WTC11 (cell line): ENCODE measurements at regions not wholly inside any gene's neighbourhood (a gene's known extent, or its start where the extent isn't known, plus 50 kb on each side); places are given as distances from the start of the nearest gene placed in this dataset.

Source experiments
- ATAC-seq: fragments of 200-7000 bp; cut with Tn5 transposase; 2 replicates; pipeline ENCODE4 v1.10.0; 2021; ENCODE audit warnings: mild to moderate bottlenecking, moderate library complexity
- CTCF ChIA-PET: fragments of 300-600 bp; sonication (Branson Sonifier 250); formaldehyde crosslinking; loops from one replicate; lab custom pipeline; 2021; ENCODE audit warnings: antibody characterized with exemption; lab: Charles Lee
- POLR2A ChIA-PET: fragments of 350-600 bp; sonication (Branson Sonifier 250); formaldehyde crosslinking; loops from one replicate; lab custom pipeline; 2021; ENCODE audit warnings: antibody characterized with exemption; lab: Charles Lee
- DNase-seq: peaks from one replicate; pipeline ENCODE4 v3.0.0; 2021; ENCODE audit warnings: low spot score
- H3K27ac Mint-ChIP-seq: 2 replicates; pipeline ENCODE4 v1.8.0; 2021; ENCODE audit warnings: mixed read lengths
- H3K27me3 Mint-ChIP-seq: 2 replicates; pipeline ENCODE4 v1.8.0; 2021; ENCODE audit warnings: low read depth, mild to moderate bottlenecking, moderate library complexity, mixed read lengths
- H3K36me3 Mint-ChIP-seq: 2 replicates; pipeline ENCODE4 v1.8.0; 2021; ENCODE audit warnings: mixed read lengths
- H3K4me1 Mint-ChIP-seq: 2 replicates; pipeline ENCODE4 v1.8.0; 2022; ENCODE audit warnings: mixed read lengths
- H3K4me3 Mint-ChIP-seq: 2 replicates; pipeline ENCODE4 v1.8.0; 2021; ENCODE audit warnings: mild to moderate bottlenecking, moderate library complexity, mixed read lengths
- H3K9me3 Mint-ChIP-seq: 2 replicates; pipeline ENCODE4 v1.8.0; 2021; ENCODE audit warnings: mixed read lengths
- ELF4 ChIP-seq: sonication (generic); formaldehyde crosslinking; IDR thresholded peaks from 2 replicates; pipeline ENCODE4 v1.8.1; 2022; ENCODE audit warnings: low read depth, mild to moderate bottlenecking, moderate library complexity, missing genetic modification reagents
- GRHL2 ChIP-seq: fragments of 250-450 bp; sonication (Bioruptor Pico); IDR thresholded peaks from 2 replicates; pipeline ENCODE4 v1.8.0; 2022; ENCODE audit warnings: mild to moderate bottlenecking, moderate library complexity; ENCODE audit not compliant: insufficient replicate concordance, severe bottlenecking
- HMGA2 ChIP-seq: fragments of 250-450 bp; sonication (Bioruptor Pico); IDR thresholded peaks from 2 replicates; pipeline ENCODE4 v1.4.0; 2021; ENCODE audit warnings: mild to moderate bottlenecking, moderate library complexity
- NR2C2 ChIP-seq: sonication (generic); formaldehyde crosslinking; IDR thresholded peaks from 2 replicates; pipeline ENCODE4 v1.8.0; 2022; ENCODE audit warnings: mild to moderate bottlenecking, missing genetic modification reagents
- SMAD3 ChIP-seq: sonication (generic); formaldehyde crosslinking; IDR thresholded peaks from 2 replicates; pipeline ENCODE4 v1.8.0; 2022; ENCODE audit warnings: missing genetic modification reagents, mild to moderate bottlenecking, borderline replicate concordance
- TCF7 ChIP-seq: sonication (generic); formaldehyde crosslinking; IDR thresholded peaks from 2 replicates; pipeline ENCODE4 v1.8.0; 2022; ENCODE audit warnings: mild to moderate bottlenecking, low read depth, missing genetic modification reagents, moderate library complexity
- TEAD1 ChIP-seq: sonication (generic); formaldehyde crosslinking; IDR thresholded peaks from 2 replicates; pipeline ENCODE4 v1.8.0; 2022; ENCODE audit warnings: mild to moderate bottlenecking, missing genetic modification reagents
- TEAD4 ChIP-seq: sonication (generic); formaldehyde crosslinking; IDR thresholded peaks from 2 replicates; pipeline ENCODE4 v1.8.0; 2022; ENCODE audit warnings: mild to moderate bottlenecking, missing genetic modification reagents
- ZNF138 ChIP-seq: sonication (generic); formaldehyde crosslinking; conservative IDR thresholded peaks from 2 replicates; pipeline ENCODE4 v1.8.1; 2022; ENCODE audit warnings: mild to moderate bottlenecking, moderate library complexity, missing genetic modification reagents
- ZNF219 ChIP-seq: sonication (generic); formaldehyde crosslinking; IDR thresholded peaks from 2 replicates; pipeline ENCODE4 v1.8.0; 2023; ENCODE audit warnings: missing genetic modification reagents, mild to moderate bottlenecking, borderline replicate concordance
- ZNF317 ChIP-seq: sonication (generic); formaldehyde crosslinking; IDR thresholded peaks from 2 replicates; pipeline ENCODE4 v1.8.1; 2023; ENCODE audit warnings: low read depth, mild to moderate bottlenecking, moderate library complexity, missing genetic modification reagents, borderline replicate concordance
- ZNF423 ChIP-seq: fragments of 250-450 bp; sonication (Bioruptor Pico); IDR thresholded peaks from 2 replicates; pipeline ENCODE4 v2.1.2; 2022; ENCODE audit warnings: mild to moderate bottlenecking, moderate library complexity
- ZNF671 ChIP-seq: fragments of 250-450 bp; sonication (Bioruptor Pico); IDR thresholded peaks from 2 replicates; pipeline ENCODE4 v1.8.0; 2021; ENCODE audit warnings: mild to moderate bottlenecking
- TF ChIP-seq, protein P1 (sequence below): sonication (generic); formaldehyde crosslinking; IDR thresholded peaks from 2 replicates; pipeline ENCODE4 v1.8.0; 2022; ENCODE audit warnings: mild to moderate bottlenecking, missing genetic modification reagents
- TF ChIP-seq, protein P2 (sequence below): sonication (generic); formaldehyde crosslinking; IDR thresholded peaks from 2 replicates; pipeline ENCODE4 v1.8.1; 2022; ENCODE audit warnings: missing genetic modification reagents, borderline replicate concordance
- TF ChIP-seq, protein P3 (sequence below): sonication (generic); formaldehyde crosslinking; IDR thresholded peaks from 2 replicates; pipeline ENCODE4 v1.8.0; 2022; ENCODE audit warnings: mild to moderate bottlenecking, missing genetic modification reagents
- TF ChIP-seq, protein P4 (sequence below): sonication (generic); formaldehyde crosslinking; IDR thresholded peaks from 2 replicates; pipeline ENCODE4 v1.8.1; 2022; ENCODE audit warnings: low read depth, mild to moderate bottlenecking, moderate library complexity, missing genetic modification reagents, borderline replicate concordance
- TF ChIP-seq, protein P5 (sequence below): sonication (generic); formaldehyde crosslinking; IDR thresholded peaks from 2 replicates; pipeline ENCODE4 v1.8.0; 2022; ENCODE audit warnings: mild to moderate bottlenecking, missing genetic modification reagents
- TF ChIP-seq, protein P6 (sequence below): sonication (generic); formaldehyde crosslinking; IDR thresholded peaks from 2 replicates; pipeline ENCODE4 v1.8.1; 2022; ENCODE audit warnings: low read depth, missing genetic modification reagents, borderline replicate concordance
- TF ChIP-seq, protein P7 (sequence below): sonication (generic); formaldehyde crosslinking; IDR thresholded peaks from 2 replicates; pipeline ENCODE4 v1.8.1; 2023; ENCODE audit warnings: mild to moderate bottlenecking, missing genetic modification reagents, moderate library complexity

DNA sequence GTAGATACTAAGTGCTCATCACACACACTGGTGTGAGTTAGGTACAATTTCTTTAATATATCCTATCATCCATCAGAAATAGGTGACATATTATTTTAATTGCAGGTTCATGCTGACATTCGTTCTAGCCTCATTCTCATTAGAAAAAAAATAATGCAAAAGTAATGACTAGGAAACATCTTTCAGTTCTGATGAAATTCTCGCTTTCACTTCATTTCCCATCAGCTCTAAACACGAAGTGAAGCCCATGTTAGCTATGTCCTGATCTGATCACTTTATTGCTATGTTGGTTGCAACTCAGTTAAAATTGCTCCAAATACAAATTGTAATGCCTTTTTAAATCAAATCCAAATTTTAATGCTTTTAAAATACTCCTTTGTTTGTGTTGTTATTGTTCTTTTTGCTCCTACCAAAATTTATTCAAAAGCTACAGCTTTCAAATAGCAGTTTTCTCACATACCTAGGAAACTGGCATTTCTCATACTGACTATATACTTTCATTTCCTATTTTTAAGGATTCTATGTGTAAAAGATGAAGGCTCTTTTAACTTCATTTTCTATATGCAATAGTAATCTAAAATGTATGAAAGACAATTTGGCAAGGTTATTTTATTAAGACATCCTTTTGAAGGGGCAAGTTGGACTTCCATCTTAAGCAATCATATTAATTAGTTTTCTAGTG lies 1237.8 kb upstream of the ACO1 start:
- ATAC-seq (no peak), DNase-seq (no peak)
- TF ChIP-seq ZNF138 (CRISPR knock-in tag): no peak
- TF ChIP-seq TEAD1 (CRISPR knock-in tag): no peak
- TF ChIP-seq TEAD4 (CRISPR knock-in tag): no peak
- TF ChIP-seq, protein P1, sequence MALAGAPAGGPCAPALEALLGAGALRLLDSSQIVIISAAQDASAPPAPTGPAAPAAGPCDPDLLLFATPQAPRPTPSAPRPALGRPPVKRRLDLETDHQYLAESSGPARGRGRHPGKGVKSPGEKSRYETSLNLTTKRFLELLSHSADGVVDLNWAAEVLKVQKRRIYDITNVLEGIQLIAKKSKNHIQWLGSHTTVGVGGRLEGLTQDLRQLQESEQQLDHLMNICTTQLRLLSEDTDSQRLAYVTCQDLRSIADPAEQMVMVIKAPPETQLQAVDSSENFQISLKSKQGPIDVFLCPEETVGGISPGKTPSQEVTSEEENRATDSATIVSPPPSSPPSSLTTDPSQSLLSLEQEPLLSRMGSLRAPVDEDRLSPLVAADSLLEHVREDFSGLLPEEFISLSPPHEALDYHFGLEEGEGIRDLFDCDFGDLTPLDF (CRISPR knock-in tag): no peak
- no peak for TF ChIP-seq ZNF423 (CRISPR knock-in tag)
- TF ChIP-seq ZNF219: no peak
- TF ChIP-seq, protein P2, sequence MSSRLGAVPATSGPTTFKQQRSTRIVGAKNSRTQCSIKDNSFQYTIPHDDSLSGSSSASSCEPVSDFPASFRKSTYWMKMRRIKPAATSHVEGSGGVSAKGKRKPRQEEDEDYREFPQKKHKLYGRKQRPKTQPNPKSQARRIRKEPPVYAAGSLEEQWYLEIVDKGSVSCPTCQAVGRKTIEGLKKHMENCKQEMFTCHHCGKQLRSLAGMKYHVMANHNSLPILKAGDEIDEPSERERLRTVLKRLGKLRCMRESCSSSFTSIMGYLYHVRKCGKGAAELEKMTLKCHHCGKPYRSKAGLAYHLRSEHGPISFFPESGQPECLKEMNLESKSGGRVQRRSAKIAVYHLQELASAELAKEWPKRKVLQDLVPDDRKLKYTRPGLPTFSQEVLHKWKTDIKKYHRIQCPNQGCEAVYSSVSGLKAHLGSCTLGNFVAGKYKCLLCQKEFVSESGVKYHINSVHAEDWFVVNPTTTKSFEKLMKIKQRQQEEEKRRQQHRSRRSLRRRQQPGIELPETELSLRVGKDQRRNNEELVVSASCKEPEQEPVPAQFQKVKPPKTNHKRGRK (CRISPR knock-in tag): no peak
- TF ChIP-seq, protein P3, sequence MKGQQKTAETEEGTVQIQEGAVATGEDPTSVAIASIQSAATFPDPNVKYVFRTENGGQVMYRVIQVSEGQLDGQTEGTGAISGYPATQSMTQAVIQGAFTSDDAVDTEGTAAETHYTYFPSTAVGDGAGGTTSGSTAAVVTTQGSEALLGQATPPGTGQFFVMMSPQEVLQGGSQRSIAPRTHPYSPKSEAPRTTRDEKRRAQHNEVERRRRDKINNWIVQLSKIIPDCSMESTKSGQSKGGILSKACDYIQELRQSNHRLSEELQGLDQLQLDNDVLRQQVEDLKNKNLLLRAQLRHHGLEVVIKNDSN (CRISPR knock-in tag): no peak
- no peak for TF ChIP-seq TCF7
- TF ChIP-seq GRHL2 (CRISPR knock-in tag): no peak
- no peak for TF ChIP-seq NR2C2 (CRISPR knock-in tag)
- H3K27me3 Mint-ChIP-seq: no peaks in the 10 kb centered on the region; the same call in 1 of the 2 replicates
- ChIA-PET POLR2A (no interaction called here), CTCF (no interaction called here)
- no peaks in the 10 kb centered on the region for H3K36me3 Mint-ChIP-seq
- H3K27ac Mint-ChIP-seq: no peak overlapping the region
- no peak overlapping the region for H3K4me3 Mint-ChIP-seq
- no peaks in the 10 kb centered on the region for H3K4me1 Mint-ChIP-seq
- H3K9me3 Mint-ChIP-seq: peaks cover 6% of the 10 kb centered on the region

DNA sequence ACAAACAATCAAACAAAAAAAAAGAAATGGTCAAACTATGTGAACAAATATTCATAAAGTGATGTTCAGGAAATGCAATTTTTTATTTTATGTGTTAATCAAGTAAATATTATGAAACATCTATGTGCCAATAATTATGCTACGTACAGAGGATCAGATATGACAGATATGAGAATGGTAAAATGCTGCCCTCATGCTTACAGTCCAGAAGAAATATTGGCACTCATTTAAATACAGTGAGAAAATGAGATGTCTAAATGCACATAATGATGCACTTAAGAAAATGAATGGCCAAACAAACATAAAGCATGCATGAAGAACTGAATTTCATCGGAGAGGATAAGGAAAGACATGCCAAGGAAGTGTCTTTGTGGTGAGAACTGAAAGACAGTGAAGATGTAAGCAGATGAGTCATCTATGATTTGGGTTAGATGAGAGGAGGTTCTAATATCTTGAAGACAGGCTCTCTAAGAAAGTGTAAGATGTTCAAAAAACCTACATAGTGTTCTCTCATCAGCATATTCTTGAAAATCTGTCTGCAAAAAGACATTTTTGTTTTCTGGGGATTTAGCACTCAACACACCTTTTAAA lies 1231.1 kb upstream of the ACO1 start:
- DNase-seq: no peak
- CTCF ChIA-PET: no interaction called here
- Mint-ChIP-seq H3K36me3 (peaks cover 7% of the 10 kb centered on the region), H3K27me3 (no peaks in the 10 kb centered on the region), H3K4me3 (no peak overlapping the region), H3K9me3 (peaks cover 27% of the 10 kb centered on the region), H3K4me1 (no peaks in the 10 kb centered on the region), H3K27ac (no peak overlapping the region)
- ATAC-seq: no peak
- POLR2A ChIA-PET: no interaction called here
- TF ChIP-seq, protein P4, sequence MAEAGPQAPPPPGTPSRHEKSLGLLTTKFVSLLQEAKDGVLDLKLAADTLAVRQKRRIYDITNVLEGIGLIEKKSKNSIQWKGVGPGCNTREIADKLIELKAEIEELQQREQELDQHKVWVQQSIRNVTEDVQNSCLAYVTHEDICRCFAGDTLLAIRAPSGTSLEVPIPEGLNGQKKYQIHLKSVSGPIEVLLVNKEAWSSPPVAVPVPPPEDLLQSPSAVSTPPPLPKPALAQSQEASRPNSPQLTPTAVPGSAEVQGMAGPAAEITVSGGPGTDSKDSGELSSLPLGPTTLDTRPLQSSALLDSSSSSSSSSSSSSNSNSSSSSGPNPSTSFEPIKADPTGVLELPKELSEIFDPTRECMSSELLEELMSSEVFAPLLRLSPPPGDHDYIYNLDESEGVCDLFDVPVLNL (CRISPR knock-in tag): no peak
- TF ChIP-seq ZNF317 (no peak), ELF4 (CRISPR knock-in tag) (no peak), SMAD3 (no peak), TEAD4 (CRISPR knock-in tag) (no peak), ZNF671 (no peak), TCF7 (no peak), TEAD1 (CRISPR knock-in tag) (no peak), HMGA2 (CRISPR knock-in tag) (no peak)
- TF ChIP-seq, protein P3 (CRISPR knock-in tag): no peak
- TF ChIP-seq, protein P2 (CRISPR knock-in tag): no peak
- TF ChIP-seq, protein P5, sequence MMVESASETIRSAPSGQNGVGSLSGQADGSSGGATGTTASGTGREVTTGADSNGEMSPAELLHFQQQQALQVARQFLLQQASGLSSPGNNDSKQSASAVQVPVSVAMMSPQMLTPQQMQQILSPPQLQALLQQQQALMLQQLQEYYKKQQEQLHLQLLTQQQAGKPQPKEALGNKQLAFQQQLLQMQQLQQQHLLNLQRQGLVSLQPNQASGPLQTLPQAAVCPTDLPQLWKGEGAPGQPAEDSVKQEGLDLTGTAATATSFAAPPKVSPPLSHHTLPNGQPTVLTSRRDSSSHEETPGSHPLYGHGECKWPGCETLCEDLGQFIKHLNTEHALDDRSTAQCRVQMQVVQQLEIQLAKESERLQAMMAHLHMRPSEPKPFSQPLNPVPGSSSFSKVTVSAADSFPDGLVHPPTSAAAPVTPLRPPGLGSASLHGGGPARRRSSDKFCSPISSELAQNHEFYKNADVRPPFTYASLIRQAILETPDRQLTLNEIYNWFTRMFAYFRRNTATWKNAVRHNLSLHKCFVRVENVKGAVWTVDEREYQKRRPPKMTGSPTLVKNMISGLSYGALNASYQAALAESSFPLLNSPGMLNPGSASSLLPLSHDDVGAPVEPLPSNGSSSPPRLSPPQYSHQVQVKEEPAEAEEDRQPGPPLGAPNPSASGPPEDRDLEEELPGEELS (CRISPR knock-in tag): no peak
- TF ChIP-seq, protein P6, sequence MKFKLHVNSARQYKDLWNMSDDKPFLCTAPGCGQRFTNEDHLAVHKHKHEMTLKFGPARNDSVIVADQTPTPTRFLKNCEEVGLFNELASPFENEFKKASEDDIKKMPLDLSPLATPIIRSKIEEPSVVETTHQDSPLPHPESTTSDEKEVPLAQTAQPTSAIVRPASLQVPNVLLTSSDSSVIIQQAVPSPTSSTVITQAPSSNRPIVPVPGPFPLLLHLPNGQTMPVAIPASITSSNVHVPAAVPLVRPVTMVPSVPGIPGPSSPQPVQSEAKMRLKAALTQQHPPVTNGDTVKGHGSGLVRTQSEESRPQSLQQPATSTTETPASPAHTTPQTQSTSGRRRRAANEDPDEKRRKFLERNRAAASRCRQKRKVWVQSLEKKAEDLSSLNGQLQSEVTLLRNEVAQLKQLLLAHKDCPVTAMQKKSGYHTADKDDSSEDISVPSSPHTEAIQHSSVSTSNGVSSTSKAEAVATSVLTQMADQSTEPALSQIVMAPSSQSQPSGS (CRISPR knock-in tag): no peak
- TF ChIP-seq, protein P7, sequence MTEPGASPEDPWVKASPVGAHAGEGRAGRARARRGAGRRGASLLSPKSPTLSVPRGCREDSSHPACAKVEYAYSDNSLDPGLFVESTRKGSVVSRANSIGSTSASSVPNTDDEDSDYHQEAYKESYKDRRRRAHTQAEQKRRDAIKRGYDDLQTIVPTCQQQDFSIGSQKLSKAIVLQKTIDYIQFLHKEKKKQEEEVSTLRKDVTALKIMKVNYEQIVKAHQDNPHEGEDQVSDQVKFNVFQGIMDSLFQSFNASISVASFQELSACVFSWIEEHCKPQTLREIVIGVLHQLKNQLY (CRISPR knock-in tag): no peak
